A673 (cell line): ENCODE measurements at regions not wholly inside any gene's neighbourhood (a gene's known extent, or its start where the extent isn't known, plus 50 kb on each side); places are given as distances from the start of the nearest gene placed in this dataset.

Experiments used
- EZH2 ChIP-seq: fragments of 200-600 bp; sonication (generic); IDR thresholded peaks from 2 replicates; pipeline ENCODE4 v1.6.1; 2017; ENCODE audit warnings: borderline replicate concordance, low read depth, mild to moderate bottlenecking, mixed read lengths, antibody characterized with exemption, low read length; ENCODE audit not compliant: poor library complexity, severe bottlenecking
- TF ChIP-seq, protein P1 (sequence below): fragments of 300-800, 200-600 bp; sonication (generic); conservative IDR thresholded peaks from 2 replicates; pipeline ENCODE4 v1.5.1; 2017; ENCODE audit warnings: low read depth, mild to moderate bottlenecking, antibody characterized with exemption, low read length, moderate library complexity, mixed read lengths

DNA sequence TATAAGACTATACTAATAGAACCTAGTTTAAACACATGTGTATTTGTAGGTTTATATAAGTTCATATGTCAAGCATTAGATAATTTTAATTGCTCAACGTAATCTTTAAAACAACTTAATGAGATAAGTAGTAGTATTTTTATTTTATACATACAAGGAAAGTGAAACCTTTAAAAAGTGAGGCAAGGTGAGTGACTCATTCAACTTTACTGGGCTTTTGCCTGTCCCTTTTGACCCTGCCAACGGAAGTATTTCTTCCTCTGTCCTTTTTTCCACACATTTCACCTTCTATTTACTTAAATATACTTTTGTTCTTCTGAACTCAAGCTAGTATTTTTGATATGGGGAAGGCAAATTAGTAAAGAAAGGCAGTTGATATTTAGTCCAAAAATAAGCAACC lies 78.5 kb downstream of the KBTBD8 start:
- TF ChIP-seq, protein P1, sequence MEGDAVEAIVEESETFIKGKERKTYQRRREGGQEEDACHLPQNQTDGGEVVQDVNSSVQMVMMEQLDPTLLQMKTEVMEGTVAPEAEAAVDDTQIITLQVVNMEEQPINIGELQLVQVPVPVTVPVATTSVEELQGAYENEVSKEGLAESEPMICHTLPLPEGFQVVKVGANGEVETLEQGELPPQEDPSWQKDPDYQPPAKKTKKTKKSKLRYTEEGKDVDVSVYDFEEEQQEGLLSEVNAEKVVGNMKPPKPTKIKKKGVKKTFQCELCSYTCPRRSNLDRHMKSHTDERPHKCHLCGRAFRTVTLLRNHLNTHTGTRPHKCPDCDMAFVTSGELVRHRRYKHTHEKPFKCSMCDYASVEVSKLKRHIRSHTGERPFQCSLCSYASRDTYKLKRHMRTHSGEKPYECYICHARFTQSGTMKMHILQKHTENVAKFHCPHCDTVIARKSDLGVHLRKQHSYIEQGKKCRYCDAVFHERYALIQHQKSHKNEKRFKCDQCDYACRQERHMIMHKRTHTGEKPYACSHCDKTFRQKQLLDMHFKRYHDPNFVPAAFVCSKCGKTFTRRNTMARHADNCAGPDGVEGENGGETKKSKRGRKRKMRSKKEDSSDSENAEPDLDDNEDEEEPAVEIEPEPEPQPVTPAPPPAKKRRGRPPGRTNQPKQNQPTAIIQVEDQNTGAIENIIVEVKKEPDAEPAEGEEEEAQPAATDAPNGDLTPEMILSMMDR: no peak
- no peak for TF ChIP-seq EZH2
